Upper lobe of right lung (tissue), 1 donor: ENCODE measurements at regions not wholly inside any gene's neighbourhood (a gene's known extent, or its start where the extent isn't known, plus 50 kb on each side); places are given as distances from the start of the nearest gene placed in this dataset.

Source experiments
- ATAC-seq: fragments of 200-7000 bp; cut with Tn5 transposase; one replicate; pipeline ENCODE4 v1.9.1; 2020; ENCODE audit warnings: mild to moderate bottlenecking, moderate library complexity
- DNase-seq: peaks from one replicate; pipeline ENCODE4 v3.0.0-alpha.2; 2020
- H3K27ac ChIP-seq: fragments of 200-600 bp; one replicate; pipeline ENCODE4 v1.8.0; 2022
- H3K27me3 ChIP-seq: fragments of 200-600 bp; one replicate; pipeline ENCODE4 v1.8.0; 2022; ENCODE audit warnings: mild to moderate bottlenecking
- H3K36me3 ChIP-seq: fragments of 200-600 bp; one replicate; pipeline ENCODE4 v1.8.0; 2022
- H3K4me1 ChIP-seq: fragments of 200-600 bp; one replicate; pipeline ENCODE4 v1.8.0; 2022
- H3K4me3 ChIP-seq: fragments of 200-600 bp; one replicate; pipeline ENCODE4 v1.8.0; 2022; ENCODE audit warnings: mild to moderate bottlenecking
- H3K9me3 ChIP-seq: fragments of 200-600 bp; one replicate; pipeline ENCODE4 v1.8.0; 2022
- intact Hi-C: fragments of 100-400 bp; cut with DNase I; formaldehyde crosslinking; loops from one replicate; pipeline ENCODE4 v1.11.0; 2022
- TF ChIP-seq, protein P1 (sequence below): fragments of 200-600 bp; IDR thresholded peaks from one replicate; pipeline ENCODE4 v1.8.0; 2022; ENCODE audit warnings: antibody characterized with exemption
- donor health status: DM: no; HTN: yes; CAD: no; lungs with severe emphysema.

DNA sequence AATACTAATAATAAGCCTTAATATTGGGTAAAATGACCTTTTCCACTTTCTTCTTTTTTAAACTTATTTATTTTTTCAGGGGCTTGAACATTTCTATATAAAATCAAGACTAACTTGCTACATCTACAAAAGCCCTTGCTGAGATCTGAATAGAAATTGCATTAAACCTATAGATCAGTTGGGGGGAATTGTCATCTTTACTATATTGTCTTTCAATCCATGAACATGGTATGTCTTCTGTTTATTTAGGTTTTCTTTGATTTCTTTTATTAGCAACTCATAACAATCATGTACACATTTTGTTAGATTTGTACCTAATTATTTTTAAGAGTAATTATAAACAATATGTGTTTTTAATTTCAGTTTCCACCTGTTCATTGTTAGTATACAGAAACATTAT lies 96.4 kb upstream of the SLC22A23 start:
- no peaks in the 10 kb centered on the region for H3K36me3 ChIP-seq
- H3K27ac ChIP-seq: no peak overlapping the region
- H3K27me3 ChIP-seq: no peaks in the 10 kb centered on the region
- no peak for ATAC-seq
- no peaks in the 10 kb centered on the region for H3K9me3 ChIP-seq
- no peaks in the 10 kb centered on the region for H3K4me1 ChIP-seq
- TF ChIP-seq, protein P1, sequence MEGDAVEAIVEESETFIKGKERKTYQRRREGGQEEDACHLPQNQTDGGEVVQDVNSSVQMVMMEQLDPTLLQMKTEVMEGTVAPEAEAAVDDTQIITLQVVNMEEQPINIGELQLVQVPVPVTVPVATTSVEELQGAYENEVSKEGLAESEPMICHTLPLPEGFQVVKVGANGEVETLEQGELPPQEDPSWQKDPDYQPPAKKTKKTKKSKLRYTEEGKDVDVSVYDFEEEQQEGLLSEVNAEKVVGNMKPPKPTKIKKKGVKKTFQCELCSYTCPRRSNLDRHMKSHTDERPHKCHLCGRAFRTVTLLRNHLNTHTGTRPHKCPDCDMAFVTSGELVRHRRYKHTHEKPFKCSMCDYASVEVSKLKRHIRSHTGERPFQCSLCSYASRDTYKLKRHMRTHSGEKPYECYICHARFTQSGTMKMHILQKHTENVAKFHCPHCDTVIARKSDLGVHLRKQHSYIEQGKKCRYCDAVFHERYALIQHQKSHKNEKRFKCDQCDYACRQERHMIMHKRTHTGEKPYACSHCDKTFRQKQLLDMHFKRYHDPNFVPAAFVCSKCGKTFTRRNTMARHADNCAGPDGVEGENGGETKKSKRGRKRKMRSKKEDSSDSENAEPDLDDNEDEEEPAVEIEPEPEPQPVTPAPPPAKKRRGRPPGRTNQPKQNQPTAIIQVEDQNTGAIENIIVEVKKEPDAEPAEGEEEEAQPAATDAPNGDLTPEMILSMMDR: no peak
- intact Hi-C loops: no loop called here
- no peak overlapping the region for H3K4me3 ChIP-seq
- DNase-seq: no peak

DNA sequence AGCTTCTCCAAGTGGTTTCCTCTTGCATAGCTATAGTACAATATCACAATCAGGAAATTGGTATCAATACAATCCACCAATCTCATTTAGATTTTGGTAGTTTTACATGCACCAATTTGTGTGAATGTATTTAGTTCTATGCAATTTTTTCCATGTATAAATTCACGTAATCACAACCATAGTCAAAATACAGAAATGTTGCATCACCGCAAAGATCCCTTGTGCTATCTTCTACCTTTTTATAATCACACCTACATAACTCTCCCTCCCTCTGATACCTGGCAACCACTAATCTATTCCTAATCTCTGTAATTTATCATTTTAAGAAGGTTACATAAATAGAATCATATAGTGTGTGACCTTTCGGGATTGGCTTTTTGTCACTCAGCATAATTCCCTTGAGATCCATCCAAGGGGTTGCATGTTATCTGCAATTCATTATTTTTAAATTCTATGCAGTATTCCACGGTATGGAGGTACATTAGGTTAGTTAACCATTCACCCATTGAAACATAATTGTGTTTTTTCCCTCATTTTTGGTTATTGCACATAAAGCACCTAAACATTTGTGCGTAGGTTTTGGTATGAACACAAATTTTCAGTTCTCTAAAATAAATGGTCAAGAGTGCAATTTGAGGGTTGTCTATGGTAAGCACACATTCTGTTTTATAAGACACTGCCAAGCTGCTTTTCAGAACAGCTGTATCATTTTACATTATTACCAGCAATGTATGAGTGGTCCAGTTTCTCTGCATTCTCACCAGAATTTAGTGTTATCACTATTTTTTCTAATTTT lies 95.1 kb upstream of the SLC22A23 start:
- DNase-seq (no peak), ATAC-seq (no peak)
- intact Hi-C loops: no loop called here
- H3K4me1 ChIP-seq: no peaks in the 10 kb centered on the region
- H3K9me3 ChIP-seq: no peaks in the 10 kb centered on the region
- H3K36me3 ChIP-seq: no peaks in the 10 kb centered on the region
- no peak overlapping the region for H3K4me3 ChIP-seq
- H3K27me3 ChIP-seq: no peaks in the 10 kb centered on the region
- H3K27ac ChIP-seq: no peak overlapping the region
- TF ChIP-seq, protein P1: no peak

DNA sequence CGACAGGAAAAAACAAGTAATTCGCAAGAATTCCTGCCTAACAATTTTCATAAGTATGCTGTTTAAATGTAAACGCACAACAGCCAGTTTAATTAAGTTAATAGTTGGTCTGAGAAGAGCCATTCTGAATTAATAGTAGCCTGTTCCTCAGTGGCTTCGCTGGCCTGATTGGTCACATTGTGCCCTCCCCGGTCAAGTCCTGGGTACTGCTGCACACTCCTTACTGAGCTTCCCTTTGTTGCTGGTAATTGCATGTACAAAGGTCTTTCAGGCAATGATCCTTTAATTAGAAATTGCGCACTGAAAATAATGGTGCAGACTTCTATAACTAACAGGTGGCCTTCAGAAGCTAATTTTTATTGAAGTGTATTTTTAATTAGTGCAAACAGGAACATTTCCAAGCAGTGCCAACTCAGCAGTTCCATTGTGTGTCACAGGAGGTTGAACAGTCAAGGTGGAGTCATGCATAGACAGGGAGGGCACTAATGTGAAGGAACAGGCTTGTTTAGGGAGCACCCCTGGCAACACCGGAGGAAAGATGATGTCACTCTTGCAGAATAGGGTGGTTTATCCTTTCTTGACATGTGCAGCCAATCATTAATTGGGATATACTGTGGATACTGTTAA lies 92.6 kb upstream of the SLC22A23 start:
- Histone ChIP-seq H3K9me3 (no peaks in the 10 kb centered on the region), H3K4me1 (no peaks in the 10 kb centered on the region), H3K36me3 (no peaks in the 10 kb centered on the region), H3K27ac (no peak overlapping the region), H3K27me3 (no peaks in the 10 kb centered on the region), H3K4me3 (no peak overlapping the region)
- ATAC-seq (no peak), DNase-seq (no peak)
- intact Hi-C loops: no loop called here
- TF ChIP-seq, protein P1: no peak

DNA sequence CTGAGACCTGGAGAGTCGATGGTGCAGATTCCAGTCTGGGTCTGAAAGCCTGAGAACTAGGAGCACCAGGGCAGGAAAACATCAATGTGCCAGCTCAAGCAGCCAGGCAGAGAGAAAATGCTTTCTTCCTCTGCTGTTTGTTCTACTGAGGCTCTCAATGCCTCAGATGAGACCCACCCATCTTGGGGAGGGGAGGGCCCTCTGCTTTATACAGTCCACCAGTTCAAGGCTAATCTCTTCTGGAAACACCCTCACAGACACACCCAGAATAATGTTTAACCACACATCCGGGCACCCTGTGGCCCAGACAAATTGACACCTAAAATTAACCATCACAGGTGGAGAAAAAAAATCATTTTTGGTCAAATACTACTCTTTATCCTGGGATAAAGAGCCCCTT lies 89.3 kb upstream of the SLC22A23 start:
- no peaks in the 10 kb centered on the region for H3K36me3 ChIP-seq
- H3K9me3 ChIP-seq: no peaks in the 10 kb centered on the region
- TF ChIP-seq, protein P1: no peak
- H3K27me3 ChIP-seq: no peaks in the 10 kb centered on the region
- ATAC-seq: no peak
- H3K27ac ChIP-seq: no peak overlapping the region
- H3K4me3 ChIP-seq: no peak overlapping the region
- DNase-seq: no peak
- H3K4me1 ChIP-seq: no peaks in the 10 kb centered on the region
- intact Hi-C loops: no loop called here

DNA sequence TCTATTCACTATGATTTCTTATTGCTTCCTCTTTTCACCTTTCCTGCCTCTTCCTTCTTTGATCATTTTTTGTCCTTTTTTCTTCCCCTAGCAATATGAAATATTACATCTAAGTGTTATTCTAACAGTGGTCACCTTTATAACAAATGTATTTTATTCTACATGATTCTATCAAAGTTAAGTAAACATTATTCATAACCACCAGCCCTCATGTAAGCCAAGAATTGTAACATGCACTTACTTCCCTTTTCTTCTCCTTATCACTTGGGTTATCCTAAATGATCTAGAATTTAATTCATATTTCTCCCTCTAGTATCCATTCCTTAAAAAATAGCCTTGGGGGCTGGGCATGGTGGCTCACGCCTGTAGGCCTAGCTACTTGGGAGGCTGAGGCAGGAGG lies 88.3 kb upstream of the SLC22A23 start:
- Histone ChIP-seq H3K4me3 (no peak overlapping the region), H3K36me3 (no peaks in the 10 kb centered on the region), H3K9me3 (no peaks in the 10 kb centered on the region), H3K27me3 (no peaks in the 10 kb centered on the region), H3K4me1 (no peaks in the 10 kb centered on the region), H3K27ac (no peak overlapping the region)
- ATAC-seq (no peak), DNase-seq (no peak)
- TF ChIP-seq, protein P1: no peak
- intact Hi-C loops: no loop called here
